ENCODE measurements at regions not wholly inside any gene's neighbourhood (a gene's known extent, or its start where the extent isn't known, plus 50 kb on each side); places are given as distances from the start of the nearest gene placed in this dataset.

DNA sequence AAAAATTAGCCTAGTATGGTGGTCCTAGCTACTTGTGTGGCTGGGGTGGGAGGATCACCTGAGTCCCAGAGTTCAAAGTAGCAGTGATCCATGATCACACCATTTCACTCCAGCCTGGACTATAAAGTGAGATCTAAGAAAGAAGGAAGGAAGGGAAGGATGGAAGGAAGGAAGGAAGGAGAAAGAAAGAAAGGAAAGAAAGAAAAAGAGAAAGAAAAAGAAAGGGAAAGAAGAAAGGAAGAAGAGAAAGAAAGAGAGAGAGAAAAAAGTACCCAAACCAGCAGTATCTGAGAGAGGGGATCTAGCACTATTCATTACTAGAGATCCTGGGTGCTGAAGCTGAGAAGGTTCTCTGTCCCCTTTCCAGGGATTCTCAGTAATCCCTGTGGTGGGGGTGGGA is 197.8 kb downstream of the CD83 start:
- ATAC-seq (ENCODE audit: low read depth) (no peak), DNase-seq (no peak)
- Mint-ChIP-seq H3K36me3 (ENCODE audit: low read depth) (no peaks in the 10 kb centered on the region), H3K27me3 (no peaks in the 10 kb centered on the region), H3K9me3 (no peaks in the 10 kb centered on the region), H3K27ac (peak overlapping the region; percentile 46), H3K4me1 (peaks cover 80% of the 10 kb centered on the region), H3K4me3 (no peak overlapping the region)
- POLR2A ChIA-PET: no interaction called here
- TF ChIP-seq, protein P1, sequence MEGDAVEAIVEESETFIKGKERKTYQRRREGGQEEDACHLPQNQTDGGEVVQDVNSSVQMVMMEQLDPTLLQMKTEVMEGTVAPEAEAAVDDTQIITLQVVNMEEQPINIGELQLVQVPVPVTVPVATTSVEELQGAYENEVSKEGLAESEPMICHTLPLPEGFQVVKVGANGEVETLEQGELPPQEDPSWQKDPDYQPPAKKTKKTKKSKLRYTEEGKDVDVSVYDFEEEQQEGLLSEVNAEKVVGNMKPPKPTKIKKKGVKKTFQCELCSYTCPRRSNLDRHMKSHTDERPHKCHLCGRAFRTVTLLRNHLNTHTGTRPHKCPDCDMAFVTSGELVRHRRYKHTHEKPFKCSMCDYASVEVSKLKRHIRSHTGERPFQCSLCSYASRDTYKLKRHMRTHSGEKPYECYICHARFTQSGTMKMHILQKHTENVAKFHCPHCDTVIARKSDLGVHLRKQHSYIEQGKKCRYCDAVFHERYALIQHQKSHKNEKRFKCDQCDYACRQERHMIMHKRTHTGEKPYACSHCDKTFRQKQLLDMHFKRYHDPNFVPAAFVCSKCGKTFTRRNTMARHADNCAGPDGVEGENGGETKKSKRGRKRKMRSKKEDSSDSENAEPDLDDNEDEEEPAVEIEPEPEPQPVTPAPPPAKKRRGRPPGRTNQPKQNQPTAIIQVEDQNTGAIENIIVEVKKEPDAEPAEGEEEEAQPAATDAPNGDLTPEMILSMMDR (IDR thresholded peaks at IDR 0.05): no peak
- intact Hi-C loops (cut with micrococcal nuclease): loop anchor here (10.0 kb wide), 1 partner anchor 929 kb away; the partner anchor contains the start of gene JARID2
- CTCF ChIA-PET: no interaction called here

GRCh38 chr6:14316651-14317386 is 199.2 kb downstream of the CD83 start:
- Mint-ChIP-seq H3K36me3 (ENCODE audit: low read depth) (no peaks in the 10 kb centered on the region), H3K9me3 (no peaks in the 10 kb centered on the region), H3K4me1 (peaks cover 65% of the 10 kb centered on the region), H3K27me3 (no peaks in the 10 kb centered on the region), H3K27ac (peak overlapping the region; percentile 71), H3K4me3 (peak overlapping the region; percentile 32)
- TF ChIP-seq, protein P1 (IDR thresholded peaks at IDR 0.05): no peak
- ATAC-seq (ENCODE audit: low read depth) (no peak), DNase-seq (no peak)
- ChIA-PET POLR2A (interaction anchor here (1.2 kb wide), 1 partner anchor 40 kb away, joined by 3 read pairs; no protein-coding TSS in a partner anchor), CTCF (interaction anchor here (1.0 kb wide), 1 partner anchor 715 kb away, joined by 3 read pairs; no protein-coding TSS in a partner anchor)
- intact Hi-C loops (cut with micrococcal nuclease): loop anchor here (10.0 kb wide), 1 partner anchor 928 kb away; the partner anchor contains the start of gene JARID2

GRCh38 chr6:14317387-14317970 is 199.9 kb downstream of the CD83 start:
- H3K4me3 Mint-ChIP-seq: no peak overlapping the region
- ATAC-seq (ENCODE audit: low read depth) (no peak), DNase-seq (no peak)
- H3K4me1 Mint-ChIP-seq: peaks cover 58% of the 10 kb centered on the region
- intact Hi-C loops (cut with micrococcal nuclease): loop anchor here (10.0 kb wide), 1 partner anchor 927 kb away; the partner anchor contains the start of gene JARID2
- TF ChIP-seq, protein P1 (IDR thresholded peaks at IDR 0.05): no peak
- POLR2A ChIA-PET: no interaction called here
- H3K27ac Mint-ChIP-seq: no peak overlapping the region
- CTCF ChIA-PET: interaction anchor here (1.0 kb wide), 1 partner anchor 714 kb away, joined by 3 read pairs; no protein-coding TSS in a partner anchor
- no peaks in the 10 kb centered on the region for H3K36me3 Mint-ChIP-seq (ENCODE audit: low read depth)
- H3K27me3 Mint-ChIP-seq: no peaks in the 10 kb centered on the region
- no peaks in the 10 kb centered on the region for H3K9me3 Mint-ChIP-seq

GRCh38 chr6:14320332-14320731 is 202.8 kb downstream of the CD83 start:
- ChIA-PET POLR2A (no interaction called here), CTCF (no interaction called here)
- Mint-ChIP-seq H3K4me3 (no peak overlapping the region), H3K9me3 (no peaks in the 10 kb centered on the region), H3K27me3 (no peaks in the 10 kb centered on the region), H3K36me3 (ENCODE audit: low read depth) (no peaks in the 10 kb centered on the region), H3K27ac (no peak overlapping the region), H3K4me1 (peaks cover 42% of the 10 kb centered on the region)
- intact Hi-C loops (cut with micrococcal nuclease): no loop called here
- DNase-seq (no peak), ATAC-seq (ENCODE audit: low read depth) (no peak)
- TF ChIP-seq, protein P1 (IDR thresholded peaks at IDR 0.05): no peak

Measured in activated B cell treated with CpG ODN at 0.5 μM for 24 hours (primary cell).